H9 (cell line): ENCODE measurements at regions not wholly inside any gene's neighbourhood (a gene's known extent, or its start where the extent isn't known, plus 50 kb on each side); places are given as distances from the start of the nearest gene placed in this dataset.

Experiments used
- DNase-seq: peaks from one replicate; pipeline ENCODE4 v3.0.0-alpha.2; 2017
- H2AFZ ChIP-seq: one replicate; pipeline ENCODE4 v1.6.1; 2013; ENCODE audit warnings: mild to moderate bottlenecking, low read length, control low read depth, moderate library complexity
- H2AK5ac ChIP-seq: 2 replicates; pipeline ENCODE4 v1.6.1; 2013; ENCODE audit warnings: low read length, control low read depth, mixed read lengths; ENCODE audit not compliant: insufficient read length
- H2BK120ac ChIP-seq: one replicate; pipeline ENCODE4 v1.6.1; 2013; ENCODE audit warnings: low read depth, mild to moderate bottlenecking, low read length, control low read depth, inconsistent platforms; ENCODE audit not compliant: poor library complexity, severe bottlenecking
- H2BK12ac ChIP-seq: 2 replicates; pipeline ENCODE4 v1.6.1; 2013; ENCODE audit warnings: low read length, control low read depth, mixed read lengths, low read depth; ENCODE audit not compliant: insufficient read length
- H2BK15ac ChIP-seq: 2 replicates; pipeline ENCODE4 v1.6.1; 2013; ENCODE audit warnings: low read depth, low read length, control low read depth
- H2BK20ac ChIP-seq: one replicate; pipeline ENCODE4 v1.6.1; 2013; ENCODE audit warnings: low read depth, mild to moderate bottlenecking, low read length, control low read depth, inconsistent platforms; ENCODE audit not compliant: poor library complexity, severe bottlenecking
- H2BK5ac ChIP-seq: 2 replicates; pipeline ENCODE4 v1.6.1; 2013; ENCODE audit warnings: low read length, control low read depth, mixed read lengths; ENCODE audit not compliant: insufficient read length
- H3K14ac ChIP-seq: 2 replicates; pipeline ENCODE4 v1.6.1; 2013; ENCODE audit warnings: low read length, control low read depth; ENCODE audit not compliant: insufficient read depth
- H3K18ac ChIP-seq: 2 replicates; pipeline ENCODE4 v1.6.1; 2013; ENCODE audit warnings: low read depth, mild to moderate bottlenecking, mixed read lengths, low read length, control low read depth; ENCODE audit not compliant: insufficient read length
- H3K23ac ChIP-seq: 2 replicates; pipeline ENCODE4 v1.6.1; 2013; ENCODE audit warnings: low read length, control low read depth, mixed read lengths, low read depth; ENCODE audit not compliant: insufficient read length
- H3K23me2 ChIP-seq: 2 replicates; pipeline ENCODE4 v1.6.1; 2013; ENCODE audit warnings: low read depth, mild to moderate bottlenecking, mixed read lengths, low read length, control low read depth; ENCODE audit not compliant: insufficient read length, poor library complexity, severe bottlenecking
- H3K27ac ChIP-seq: 2 replicates; pipeline ENCODE4 v1.5.1; 2013; ENCODE audit warnings: low read length, control low read depth, mixed read lengths, low read depth; ENCODE audit not compliant: insufficient read length
- H3K27me3 ChIP-seq: 2 replicates; pipeline ENCODE4 v1.6.1; 2013; ENCODE audit warnings: low read length, control low read depth, inconsistent platforms; ENCODE audit not compliant: insufficient read depth
- H3K4ac ChIP-seq: 2 replicates; pipeline ENCODE4 v1.6.1; 2013; ENCODE audit warnings: low read depth, mild to moderate bottlenecking, control low read depth, inconsistent platforms, low read length, moderate library complexity
- H3K4me1 ChIP-seq: 2 replicates; pipeline ENCODE4 v1.6.1; 2013; ENCODE audit warnings: low read length, control low read depth, inconsistent platforms; ENCODE audit not compliant: insufficient read depth
- H3K4me2 ChIP-seq: 2 replicates; pipeline ENCODE4 v1.6.1; 2013; ENCODE audit warnings: low read length, control low read depth, mixed read lengths; ENCODE audit not compliant: insufficient read length, insufficient read depth
- H3K56ac ChIP-seq: 2 replicates; pipeline ENCODE4 v1.6.1; 2013; ENCODE audit warnings: low read depth, mild to moderate bottlenecking, mixed read lengths, low read length, control low read depth; ENCODE audit not compliant: insufficient read length
- H3K79me1 ChIP-seq: 2 replicates; pipeline ENCODE4 v1.6.1; 2013; ENCODE audit warnings: low read depth, mild to moderate bottlenecking, moderate library complexity, low read length, control low read depth, inconsistent platforms; ENCODE audit not compliant: insufficient read depth, poor library complexity, severe bottlenecking
- H3K79me2 ChIP-seq: 2 replicates; pipeline ENCODE4 v1.6.1; 2013; ENCODE audit warnings: low read length, control low read depth, inconsistent platforms; ENCODE audit not compliant: insufficient read depth
- H3K9ac ChIP-seq: 2 replicates; pipeline ENCODE4 v1.6.1; 2013; ENCODE audit warnings: low read length, control low read depth, mixed read lengths; ENCODE audit not compliant: insufficient read length; ENCODE audit errors: extremely low read depth
- H3K9me3 ChIP-seq: one replicate; pipeline ENCODE4 v1.6.1; 2013; ENCODE audit warnings: low read depth, low read length, inconsistent platforms; ENCODE audit not compliant: control insufficient read depth
- H3T11ph ChIP-seq: one replicate; pipeline ENCODE4 v1.6.1; 2013; ENCODE audit warnings: mild to moderate bottlenecking, low read length, control low read depth, inconsistent platforms
- H4K20me1 ChIP-seq: one replicate; pipeline ENCODE4 v1.6.1; 2013; ENCODE audit not compliant: control insufficient read depth, insufficient read length, insufficient read depth
- H4K5ac ChIP-seq: 2 replicates; pipeline ENCODE4 v1.6.1; 2013; ENCODE audit warnings: low read depth, mild to moderate bottlenecking, mixed read lengths, low read length, control low read depth; ENCODE audit not compliant: insufficient read length
- H4K8ac ChIP-seq: replicated peaks from 2 replicates; pipeline ENCODE4 v1.6.1; 2013; ENCODE audit warnings: low read length, control low read depth, mixed read lengths, low read depth; ENCODE audit not compliant: insufficient read length
- H4K91ac ChIP-seq: 2 replicates; pipeline ENCODE4 v1.6.1; 2013; ENCODE audit warnings: low read depth, mild to moderate bottlenecking, moderate library complexity, mixed read lengths, low read length, control low read depth; ENCODE audit not compliant: insufficient read length
- H3K27ac Mint-ChIP-seq, 3 experiments: 2 replicates in 2 of 3; 3 replicates in 1 of 3; pipeline ENCODE4 v1.8.0; 2020 to 2021; ENCODE audit warnings: mixed read lengths in 3 of 3, mild to moderate bottlenecking in 1 of 3, moderate library complexity in 1 of 3
- H3K27me3 Mint-ChIP-seq: 2 replicates; pipeline ENCODE4 v1.8.0; 2021; ENCODE audit warnings: low read depth, mild to moderate bottlenecking, moderate library complexity, mixed read lengths
- H3K36me3 Mint-ChIP-seq, 3 experiments: 2 replicates in 2 of 3; 3 replicates in 1 of 3; pipeline ENCODE4 v1.8.0; 2020 to 2021; ENCODE audit warnings: low read depth in 3 of 3, mixed read lengths in 3 of 3; ENCODE audit not compliant: insufficient read depth in 1 of 3
- H3K4me1 Mint-ChIP-seq, 2 experiments: 2 replicates each; pipeline ENCODE4 v1.8.0; 2020; ENCODE audit warnings: mixed read lengths in 2 of 2
- H3K4me3 Mint-ChIP-seq, 2 experiments: 2 replicates in 1 of 2; 3 replicates in 1 of 2; pipeline ENCODE4 v1.8.0; 2020 to 2021; ENCODE audit warnings: mild to moderate bottlenecking in 2 of 2, mixed read lengths in 2 of 2, moderate library complexity in 1 of 2
- H3K9me3 Mint-ChIP-seq, 2 experiments: 2 replicates in 1 of 2; 3 replicates in 1 of 2; pipeline ENCODE4 v1.8.0; 2020; ENCODE audit warnings: mild to moderate bottlenecking in 2 of 2, mixed read lengths in 2 of 2, moderate library complexity in 1 of 2
- WGBS: extraction: QIAGEN DNeasy Blood & Tissue Kit; methylation state at CpG from one replicate; pipeline ENCODE4 v1.1.7; 2013; ENCODE audit warnings: missing lambda C conversion rate, low lambda C conversion rate, mixed read lengths; ENCODE audit not compliant: insufficient read length; ENCODE audit errors: extremely low coverage; 5-methylcytosine and 5-hydroxymethylcytosine counted together
- TF ChIP-seq, protein P1 (sequence below): fragments of 200-600 bp; sonication (generic); conservative IDR thresholded peaks from 3 replicates; pipeline ENCODE4 v1.8.0; 2021; ENCODE audit warnings: antibody characterized with exemption, mild to moderate bottlenecking

DNA sequence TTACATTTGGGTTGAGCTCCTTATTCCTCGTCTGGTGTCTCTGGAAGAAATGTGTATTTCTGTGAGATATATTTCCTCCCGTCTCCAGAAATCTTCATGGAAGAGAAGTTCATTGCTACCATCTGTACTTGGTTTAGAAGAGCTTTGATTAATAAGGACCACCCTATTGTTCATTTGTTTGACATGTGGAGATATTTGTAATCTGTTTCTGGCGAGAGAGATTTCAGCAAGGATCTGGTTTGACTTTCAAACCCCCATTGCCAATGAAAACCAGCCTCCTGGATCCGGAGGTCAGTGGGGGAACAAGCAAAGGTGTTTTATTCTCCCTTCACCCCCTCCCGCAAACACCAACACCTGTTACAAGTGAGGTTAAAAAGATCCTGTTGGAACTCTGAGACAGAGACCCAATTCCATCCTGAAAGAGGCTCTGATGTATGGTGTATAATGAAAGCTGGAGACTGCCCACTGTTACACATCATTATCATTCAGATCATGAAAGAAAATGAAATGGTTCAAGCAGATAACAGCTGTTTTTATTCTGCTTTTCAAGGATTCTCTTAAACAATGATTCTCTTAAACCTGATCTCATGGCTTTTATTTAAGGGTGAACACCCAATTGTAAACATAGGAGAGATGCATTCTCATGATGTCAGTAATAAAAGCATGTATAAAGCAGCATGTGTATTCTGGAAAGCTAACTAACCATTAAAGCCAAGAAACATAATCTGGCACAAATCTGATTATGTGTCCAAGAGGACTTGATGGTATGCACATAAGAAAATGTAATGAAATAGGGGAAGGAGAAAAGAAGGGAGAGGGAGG is 393.5 kb upstream of the ADGRL2 start:
- H2AK5ac ChIP-seq, result no peak overlapping the region
- peaks cover 7% of the 10 kb centered on the region for H3K4me1 ChIP-seq
- no peak overlapping the region for H3K4me3 Mint-ChIP-seq
- no peak overlapping the region for H2BK15ac ChIP-seq
- H2BK12ac ChIP-seq, result no peak overlapping the region
- no peaks in the 10 kb centered on the region for H4K20me1 ChIP-seq
- no peaks in the 10 kb centered on the region for H3K27me3 ChIP-seq
- H3K79me2 ChIP-seq, result no peaks in the 10 kb centered on the region
- H3K9ac ChIP-seq, result no peak overlapping the region
- H3K27me3 Mint-ChIP-seq, result no peaks in the 10 kb centered on the region
- H3K4me1 Mint-ChIP-seq, result peaks cover 42 to 43% of the 10 kb centered on the region in 2 experiments
- no peaks in the 10 kb centered on the region for H3K36me3 Mint-ChIP-seq
- H4K91ac ChIP-seq, result no peak overlapping the region
- no CpG with 5 or more reads among the region's 5 CpGs for WGBS
- H2BK120ac ChIP-seq, result no peak overlapping the region
- no peak overlapping the region for H3K14ac ChIP-seq
- no peak overlapping the region for H3K4me2 ChIP-seq
- no peak overlapping the region for H3K56ac ChIP-seq
- DNase-seq, result no peak
- no peak overlapping the region for H4K5ac ChIP-seq
- TF ChIP-seq, protein P1, sequence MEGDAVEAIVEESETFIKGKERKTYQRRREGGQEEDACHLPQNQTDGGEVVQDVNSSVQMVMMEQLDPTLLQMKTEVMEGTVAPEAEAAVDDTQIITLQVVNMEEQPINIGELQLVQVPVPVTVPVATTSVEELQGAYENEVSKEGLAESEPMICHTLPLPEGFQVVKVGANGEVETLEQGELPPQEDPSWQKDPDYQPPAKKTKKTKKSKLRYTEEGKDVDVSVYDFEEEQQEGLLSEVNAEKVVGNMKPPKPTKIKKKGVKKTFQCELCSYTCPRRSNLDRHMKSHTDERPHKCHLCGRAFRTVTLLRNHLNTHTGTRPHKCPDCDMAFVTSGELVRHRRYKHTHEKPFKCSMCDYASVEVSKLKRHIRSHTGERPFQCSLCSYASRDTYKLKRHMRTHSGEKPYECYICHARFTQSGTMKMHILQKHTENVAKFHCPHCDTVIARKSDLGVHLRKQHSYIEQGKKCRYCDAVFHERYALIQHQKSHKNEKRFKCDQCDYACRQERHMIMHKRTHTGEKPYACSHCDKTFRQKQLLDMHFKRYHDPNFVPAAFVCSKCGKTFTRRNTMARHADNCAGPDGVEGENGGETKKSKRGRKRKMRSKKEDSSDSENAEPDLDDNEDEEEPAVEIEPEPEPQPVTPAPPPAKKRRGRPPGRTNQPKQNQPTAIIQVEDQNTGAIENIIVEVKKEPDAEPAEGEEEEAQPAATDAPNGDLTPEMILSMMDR, result no peak
- no peaks in the 10 kb centered on the region for H3K79me1 ChIP-seq
- no peak overlapping the region for H2BK5ac ChIP-seq
- H2AFZ ChIP-seq, result no peak overlapping the region
- H3K9me3 Mint-ChIP-seq, result no peaks in the 10 kb centered on the region
- H3K4ac ChIP-seq, result no peak overlapping the region
- no peak overlapping the region for H3K18ac ChIP-seq
- H3K23ac ChIP-seq, result no peak overlapping the region
- no peak overlapping the region for H3K27ac ChIP-seq
- no peaks in the 10 kb centered on the region for H3K23me2 ChIP-seq
- H3K9me3 ChIP-seq, result no peaks in the 10 kb centered on the region
- no peak overlapping the region for H4K8ac ChIP-seq
- H3T11ph ChIP-seq, result no peak overlapping the region
- H2BK20ac ChIP-seq, result no peak overlapping the region
- H3K27ac Mint-ChIP-seq, result peak overlapping the region in 2 of 3 experiments; percentile 4 to 79; a peak in 4 of 7 replicates
